IMR-90 (cell line): ENCODE measurements at regions not wholly inside any gene's neighbourhood (a gene's known extent, or its start where the extent isn't known, plus 50 kb on each side); places are given as distances from the start of the nearest gene placed in this dataset.

Source experiments
- BHLHE40 ChIP-seq: fragments of 150-350 bp; IDR thresholded peaks from 2 replicates; pipeline ENCODE4 v1.6.1; 2016; ENCODE audit warnings: mild to moderate bottlenecking, low read depth, low read length
- CEBPB ChIP-seq: IDR thresholded peaks from 2 replicates; pipeline ENCODE4 v1.6.1; 2012; ENCODE audit warnings: low read depth, low read length, improper control_type of control experiment
- MAFK ChIP-seq: IDR thresholded peaks from 2 replicates; pipeline ENCODE4 v1.6.1; 2012; ENCODE audit warnings: low read depth, low read length, improper control_type of control experiment
- MAZ ChIP-seq: IDR thresholded peaks from 2 replicates; pipeline ENCODE4 v1.6.1; 2012; ENCODE audit warnings: low read depth, mild to moderate bottlenecking, low read length, improper control_type of control experiment, moderate library complexity, borderline replicate concordance
- MXI1 ChIP-seq: IDR thresholded peaks from 2 replicates; pipeline ENCODE4 v1.6.1; 2012; ENCODE audit warnings: low read depth, mild to moderate bottlenecking, low read length, moderate library complexity, borderline replicate concordance
- POLR2A ChIP-seq: IDR thresholded peaks from 2 replicates; pipeline ENCODE4 v1.6.1; 2012; ENCODE audit warnings: mild to moderate bottlenecking, low read depth, low read length
- RAD21 ChIP-seq: IDR thresholded peaks from 2 replicates; pipeline ENCODE4 v1.6.1; 2012; ENCODE audit warnings: low read length, improper control_type of control experiment
- RCOR1 ChIP-seq: IDR thresholded peaks from 2 replicates; pipeline ENCODE4 v1.6.1; 2012; ENCODE audit warnings: mild to moderate bottlenecking, low read length, improper control_type of control experiment; ENCODE audit not compliant: insufficient replicate concordance
- RFX5 ChIP-seq: IDR thresholded peaks from 2 replicates; pipeline ENCODE4 v1.8.0; 2012; ENCODE audit warnings: low read depth, mild to moderate bottlenecking, low read length, moderate library complexity
- SMC3 ChIP-seq: fragments of 150-350 bp; IDR thresholded peaks from 2 replicates; pipeline ENCODE4 v1.6.1; 2016; ENCODE audit warnings: low read depth, mild to moderate bottlenecking, antibody characterized with exemption, low read length, moderate library complexity
- TF ChIP-seq, protein P1 (sequence below): conservative IDR thresholded peaks from 2 replicates; pipeline ENCODE4 v1.5.1; 2012; ENCODE audit warnings: mild to moderate bottlenecking, low read depth, low read length, improper control_type of control experiment
- TF ChIP-seq, protein P2 (sequence below): fragments of 150-350 bp; IDR thresholded peaks from 2 replicates; pipeline ENCODE4 v1.6.1; 2016; ENCODE audit warnings: low read depth, mild to moderate bottlenecking, low read length, moderate library complexity, borderline replicate concordance
- TF ChIP-seq, protein P3 (sequence below): fragments of 150-350 bp; IDR thresholded peaks from 2 replicates; pipeline ENCODE4 v1.6.1; 2017; ENCODE audit warnings: mild to moderate bottlenecking, antibody characterized with exemption, low read length, low read depth

DNA sequence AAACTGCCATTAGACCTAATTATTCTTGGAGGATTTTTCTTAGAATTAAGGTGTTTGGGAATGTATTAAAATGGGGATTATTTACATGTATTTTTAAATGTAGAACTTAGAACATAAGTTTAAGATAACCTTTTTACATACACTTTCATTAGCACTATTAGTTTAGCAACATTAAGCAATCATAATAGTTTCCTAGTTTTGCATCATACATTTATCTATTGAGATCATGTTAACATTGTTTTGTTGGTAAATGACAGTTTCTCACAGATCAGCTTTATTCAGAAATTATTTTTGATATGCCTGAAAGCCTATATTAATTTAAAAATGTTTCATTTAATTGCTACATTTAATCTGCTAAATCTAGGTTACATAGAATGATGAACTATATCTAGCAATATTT, 189.7 kb upstream of the PPP1R3A start:
- TF ChIP-seq, protein P1, sequence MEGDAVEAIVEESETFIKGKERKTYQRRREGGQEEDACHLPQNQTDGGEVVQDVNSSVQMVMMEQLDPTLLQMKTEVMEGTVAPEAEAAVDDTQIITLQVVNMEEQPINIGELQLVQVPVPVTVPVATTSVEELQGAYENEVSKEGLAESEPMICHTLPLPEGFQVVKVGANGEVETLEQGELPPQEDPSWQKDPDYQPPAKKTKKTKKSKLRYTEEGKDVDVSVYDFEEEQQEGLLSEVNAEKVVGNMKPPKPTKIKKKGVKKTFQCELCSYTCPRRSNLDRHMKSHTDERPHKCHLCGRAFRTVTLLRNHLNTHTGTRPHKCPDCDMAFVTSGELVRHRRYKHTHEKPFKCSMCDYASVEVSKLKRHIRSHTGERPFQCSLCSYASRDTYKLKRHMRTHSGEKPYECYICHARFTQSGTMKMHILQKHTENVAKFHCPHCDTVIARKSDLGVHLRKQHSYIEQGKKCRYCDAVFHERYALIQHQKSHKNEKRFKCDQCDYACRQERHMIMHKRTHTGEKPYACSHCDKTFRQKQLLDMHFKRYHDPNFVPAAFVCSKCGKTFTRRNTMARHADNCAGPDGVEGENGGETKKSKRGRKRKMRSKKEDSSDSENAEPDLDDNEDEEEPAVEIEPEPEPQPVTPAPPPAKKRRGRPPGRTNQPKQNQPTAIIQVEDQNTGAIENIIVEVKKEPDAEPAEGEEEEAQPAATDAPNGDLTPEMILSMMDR = no peak
- TF ChIP-seq SMC3 = no peak
- TF ChIP-seq POLR2A = no peak
- TF ChIP-seq, protein P2, sequence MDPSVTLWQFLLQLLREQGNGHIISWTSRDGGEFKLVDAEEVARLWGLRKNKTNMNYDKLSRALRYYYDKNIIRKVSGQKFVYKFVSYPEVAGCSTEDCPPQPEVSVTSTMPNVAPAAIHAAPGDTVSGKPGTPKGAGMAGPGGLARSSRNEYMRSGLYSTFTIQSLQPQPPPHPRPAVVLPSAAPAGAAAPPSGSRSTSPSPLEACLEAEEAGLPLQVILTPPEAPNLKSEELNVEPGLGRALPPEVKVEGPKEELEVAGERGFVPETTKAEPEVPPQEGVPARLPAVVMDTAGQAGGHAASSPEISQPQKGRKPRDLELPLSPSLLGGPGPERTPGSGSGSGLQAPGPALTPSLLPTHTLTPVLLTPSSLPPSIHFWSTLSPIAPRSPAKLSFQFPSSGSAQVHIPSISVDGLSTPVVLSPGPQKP = no peak
- no peak for TF ChIP-seq MAFK
- no peak for TF ChIP-seq MXI1
- no peak for TF ChIP-seq RFX5
- TF ChIP-seq RCOR1 = no peak
- no peak for TF ChIP-seq MAZ
- TF ChIP-seq RAD21 = no peak
- TF ChIP-seq CEBPB = no peak
- TF ChIP-seq, protein P3, sequence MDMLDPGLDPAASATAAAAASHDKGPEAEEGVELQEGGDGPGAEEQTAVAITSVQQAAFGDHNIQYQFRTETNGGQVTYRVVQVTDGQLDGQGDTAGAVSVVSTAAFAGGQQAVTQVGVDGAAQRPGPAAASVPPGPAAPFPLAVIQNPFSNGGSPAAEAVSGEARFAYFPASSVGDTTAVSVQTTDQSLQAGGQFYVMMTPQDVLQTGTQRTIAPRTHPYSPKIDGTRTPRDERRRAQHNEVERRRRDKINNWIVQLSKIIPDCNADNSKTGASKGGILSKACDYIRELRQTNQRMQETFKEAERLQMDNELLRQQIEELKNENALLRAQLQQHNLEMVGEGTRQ = no peak
- TF ChIP-seq BHLHE40 = no peak
